B cell (primary cell): ENCODE measurements at regions not wholly inside any gene's neighbourhood (a gene's known extent, or its start where the extent isn't known, plus 50 kb on each side); places are given as distances from the start of the nearest gene placed in this dataset.

ENCODE experiments used
- ATAC-seq: fragments of 200-7000 bp; cut with Tn5 transposase; one replicate; pipeline ENCODE4 v1.10.0; 2021; ENCODE audit warnings: low read depth, mild to moderate bottlenecking, moderate number of reproducible peaks, moderate library complexity
- CTCF ChIA-PET: fragments of 350-600 bp; sonication (Branson Sonifier 250); formaldehyde crosslinking; loops from one replicate; lab custom pipeline; 2021; ENCODE audit warnings: antibody characterized with exemption, inconsistent platforms; lab: Charles Lee
- POLR2A ChIA-PET: fragments of 350-600 bp; sonication (Branson Sonifier 250); formaldehyde crosslinking; loops from one replicate; lab custom pipeline; 2021; ENCODE audit warnings: antibody characterized with exemption; lab: Charles Lee
- DNase-seq: peaks from one replicate; pipeline ENCODE4 v3.0.0; 2013
- H2AFZ ChIP-seq: 2 replicates; pipeline ENCODE4 v1.6.1; 2012; ENCODE audit warnings: mild to moderate bottlenecking, low read depth, low read length; ENCODE audit not compliant: insufficient read depth, poor library complexity, severe bottlenecking
- H3K27ac ChIP-seq, 2 donors: 1 replicate in 1 of 2; 2 replicates in 1 of 2; pipeline ENCODE4 v1.5.1; 2012 to 2013; ENCODE audit warnings: low read length in 2 of 2, mild to moderate bottlenecking in 2 of 2, moderate library complexity in 1 of 2
- H3K27me3 ChIP-seq, 4 experiments: fragments of 200-600 bp in 1 of 4; sonication (generic) in 1 of 4; replicated peaks in 1 of 4; 1 replicate in 2 of 4; 2 replicates in 2 of 4; pipeline versions ENCODE4 v1.6.1 to v1.7.0; 2013 to 2016; ENCODE audit warnings: low read length in 3 of 4, mild to moderate bottlenecking in 2 of 4, mixed read lengths in 1 of 4, moderate library complexity in 1 of 4; ENCODE audit not compliant: insufficient read depth in 4 of 4, control insufficient read depth in 3 of 4; ENCODE audit errors: control extremely low read depth in 1 of 4
- H3K36me3 ChIP-seq, 2 experiments: replicated peaks in 1 of 2; 1 replicate in 1 of 2; 2 replicates in 1 of 2; pipeline versions ENCODE4 v1.6.1 to v1.7.1; 2013; ENCODE audit warnings: low read length in 1 of 2; ENCODE audit not compliant: insufficient read depth in 2 of 2, control insufficient read depth in 1 of 2; ENCODE audit errors: control extremely low read depth in 1 of 2, extremely low read depth in 1 of 2
- H3K4me1 ChIP-seq, 2 donors: fragments of 200-600 bp in 1 of 2; sonication (generic) in 1 of 2; 1 replicate in 1 of 2; 2 replicates in 1 of 2; pipeline versions ENCODE4 v1.5.1 to v1.6.1; 2013 to 2017; ENCODE audit warnings: low read length in 2 of 2; ENCODE audit not compliant: control insufficient read depth in 2 of 2, insufficient read depth in 2 of 2
- H3K4me2 ChIP-seq: replicated peaks from 2 replicates; pipeline ENCODE3; 2012; ENCODE audit warnings: mild to moderate bottlenecking, low read depth, low read length; ENCODE audit not compliant: poor library complexity, severe bottlenecking
- H3K4me3 ChIP-seq, 5 experiments: fragments of 200-600 bp in 1 of 5; sonication (generic) in 1 of 5; 1 replicate in 3 of 5; 2 replicates in 2 of 5; pipeline versions ENCODE4 v1.5.1 to v1.7.0; 2011 to 2016; ENCODE audit warnings: low read length in 4 of 5, mild to moderate bottlenecking in 4 of 5, low read depth in 2 of 5, control low read depth in 1 of 5, moderate library complexity in 1 of 5; ENCODE audit not compliant: insufficient read depth in 1 of 5; ENCODE audit errors: control extremely low read depth in 1 of 5, extremely low read depth in 1 of 5
- H3K79me2 ChIP-seq: fragments of 200-600 bp; sonication (generic); one replicate; pipeline ENCODE4 v1.6.0; 2016; ENCODE audit warnings: low read length; ENCODE audit not compliant: control insufficient read depth, insufficient read depth
- H3K9ac ChIP-seq: fragments of 200-600 bp; sonication (generic); 2 replicates; pipeline ENCODE4 v1.6.1; 2017; ENCODE audit warnings: mild to moderate bottlenecking, low read length, moderate library complexity
- H3K9me3 ChIP-seq, 3 donors: one replicate each; pipeline versions ENCODE4 v1.6.1 to v1.7.1; 2013; ENCODE audit warnings: low read length in 2 of 3; ENCODE audit not compliant: control insufficient read depth in 2 of 3, insufficient read depth in 1 of 3; ENCODE audit errors: control extremely low read depth in 1 of 3
- H4K20me1 ChIP-seq: 2 replicates; pipeline ENCODE4 v1.6.0; 2012; ENCODE audit warnings: mild to moderate bottlenecking, low read length; ENCODE audit not compliant: insufficient read depth, control insufficient read depth, poor library complexity, severe bottlenecking
- H3K27ac Mint-ChIP-seq: one replicate; pipeline ENCODE4 v1.8.0; 2021; ENCODE audit warnings: mixed read lengths
- H3K27me3 Mint-ChIP-seq: one replicate; pipeline ENCODE4 v1.8.0; 2021; ENCODE audit warnings: mixed read lengths
- H3K4me1 Mint-ChIP-seq: one replicate; pipeline ENCODE4 v1.8.0; 2021; ENCODE audit warnings: mixed read lengths
- H3K4me3 Mint-ChIP-seq: one replicate; pipeline ENCODE4 v1.8.0; 2021; ENCODE audit warnings: mixed read lengths
- H3K9me3 Mint-ChIP-seq: one replicate; pipeline ENCODE4 v1.8.0; 2022; ENCODE audit warnings: mixed read lengths; ENCODE audit not compliant: insufficient read depth
- EZH2 ChIP-seq: IDR thresholded peaks from 2 replicates; pipeline ENCODE4 v1.6.1; 2012; ENCODE audit warnings: borderline replicate concordance, low read depth, mild to moderate bottlenecking, moderate library complexity, low read length; ENCODE audit not compliant: insufficient read depth, poor library complexity, severe bottlenecking
- WGBS: methylation state at CpG from one replicate; pipeline ENCODE4 v1.1.5; 2013; ENCODE audit warnings: missing lambda C conversion rate; ENCODE audit not compliant: insufficient coverage; 5-methylcytosine and 5-hydroxymethylcytosine counted together
- intact Hi-C: fragments of 100-400 bp; cut with micrococcal nuclease; formaldehyde crosslinking; loops from one replicate; pipeline ENCODE4 v1.10.0; 2022
- TF ChIP-seq, protein P1 (sequence below): fragments of 200-600 bp; IDR thresholded peaks from one replicate; pipeline ENCODE4 v1.8.0; 2022; ENCODE audit warnings: antibody characterized with exemption, mild to moderate bottlenecking

GRCh38 chr2:67776276-67776675, 286.5 kb downstream of the C1D start:
- Histone ChIP-seq H4K20me1 (no peaks in the 10 kb centered on the region), H3K27ac (no peak overlapping the region), H3K79me2 (no peaks in the 10 kb centered on the region), H3K4me1 (no peaks in the 10 kb centered on the region), H2AFZ (no peak overlapping the region), H3K36me3 (no peaks in the 10 kb centered on the region), H3K4me3 (no peak overlapping the region), H3K4me2 (no peak overlapping the region), H3K27me3 (peaks cover 0 to 5% (median 0%) of the 10 kb centered on the region in 4 experiments), H3K9me3 (no peaks in the 10 kb centered on the region), H3K9ac (no peak overlapping the region)
- DNase-seq (no peak), ATAC-seq (no peak)
- H3K27me3 Mint-ChIP-seq: peaks cover 26% of the 10 kb centered on the region
- no peaks in the 10 kb centered on the region for H3K9me3 Mint-ChIP-seq
- WGBS: 88% methylated on average over 2 of the region's 2 CpGs
- H3K4me1 Mint-ChIP-seq: no peaks in the 10 kb centered on the region
- ChIA-PET POLR2A (no interaction called here), CTCF (no interaction called here)
- H3K4me3 Mint-ChIP-seq: no peak overlapping the region
- no peak overlapping the region for H3K27ac Mint-ChIP-seq
- intact Hi-C loops: no loop called here
- no peak for TF ChIP-seq EZH2
- TF ChIP-seq, protein P1, sequence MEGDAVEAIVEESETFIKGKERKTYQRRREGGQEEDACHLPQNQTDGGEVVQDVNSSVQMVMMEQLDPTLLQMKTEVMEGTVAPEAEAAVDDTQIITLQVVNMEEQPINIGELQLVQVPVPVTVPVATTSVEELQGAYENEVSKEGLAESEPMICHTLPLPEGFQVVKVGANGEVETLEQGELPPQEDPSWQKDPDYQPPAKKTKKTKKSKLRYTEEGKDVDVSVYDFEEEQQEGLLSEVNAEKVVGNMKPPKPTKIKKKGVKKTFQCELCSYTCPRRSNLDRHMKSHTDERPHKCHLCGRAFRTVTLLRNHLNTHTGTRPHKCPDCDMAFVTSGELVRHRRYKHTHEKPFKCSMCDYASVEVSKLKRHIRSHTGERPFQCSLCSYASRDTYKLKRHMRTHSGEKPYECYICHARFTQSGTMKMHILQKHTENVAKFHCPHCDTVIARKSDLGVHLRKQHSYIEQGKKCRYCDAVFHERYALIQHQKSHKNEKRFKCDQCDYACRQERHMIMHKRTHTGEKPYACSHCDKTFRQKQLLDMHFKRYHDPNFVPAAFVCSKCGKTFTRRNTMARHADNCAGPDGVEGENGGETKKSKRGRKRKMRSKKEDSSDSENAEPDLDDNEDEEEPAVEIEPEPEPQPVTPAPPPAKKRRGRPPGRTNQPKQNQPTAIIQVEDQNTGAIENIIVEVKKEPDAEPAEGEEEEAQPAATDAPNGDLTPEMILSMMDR: no peak

GRCh38 chr2:67777010-67777409, 285.8 kb downstream of the C1D start:
- H3K9ac ChIP-seq: no peak overlapping the region
- Mint-ChIP-seq H3K27ac (no peak overlapping the region), H3K4me1 (no peaks in the 10 kb centered on the region), H3K4me3 (no peak overlapping the region), H3K9me3 (no peaks in the 10 kb centered on the region), H3K27me3 (peaks cover 26% of the 10 kb centered on the region)
- POLR2A ChIA-PET: no interaction called here
- no peaks in the 10 kb centered on the region for H3K9me3 ChIP-seq
- ATAC-seq: no peak
- H3K79me2 ChIP-seq: no peaks in the 10 kb centered on the region
- H3K27me3 ChIP-seq: peaks cover 0 to 5% (median 0%) of the 10 kb centered on the region in 4 experiments
- no peaks in the 10 kb centered on the region for H4K20me1 ChIP-seq
- no peak overlapping the region for H2AFZ ChIP-seq
- TF ChIP-seq, protein P1: no peak
- TF ChIP-seq EZH2: no peak
- no peak overlapping the region for H3K4me2 ChIP-seq
- intact Hi-C loops: no loop called here
- H3K4me1 ChIP-seq: no peaks in the 10 kb centered on the region
- no peak for DNase-seq
- CTCF ChIA-PET: no interaction called here
- H3K4me3 ChIP-seq: no peak overlapping the region
- H3K36me3 ChIP-seq: no peaks in the 10 kb centered on the region
- WGBS: no CpG with 5 or more reads among the region's 1 CpG
- no peak overlapping the region for H3K27ac ChIP-seq
